T-helper 1 cell treated with Interleukin-12 subunit alpha and Interleukin-12 subunit beta and Interleukin-4 antibody, amounts not matched to agents 30 μg/mL and 1 μg/mL, for 36 hours (primary cell): ENCODE measurements at regions not wholly inside any gene's neighbourhood (a gene's known extent, or its start where the extent isn't known, plus 50 kb on each side); places are given as distances from the start of the nearest gene placed in this dataset.
"Not testable (repeated sequence)": the region's sequence is repeated elsewhere in the genome, so short reads cannot be mapped to it uniquely, and the experiment has no call there.

Experiments
- H3K27ac Mint-ChIP-seq: one replicate; pipeline ENCODE4 v1.8.0; 2021; ENCODE audit warnings: mild to moderate bottlenecking, mixed read lengths
- H3K27me3 Mint-ChIP-seq: one replicate; pipeline ENCODE4 v1.8.0; 2021; ENCODE audit warnings: low read depth, mixed read lengths
- H3K36me3 Mint-ChIP-seq: one replicate; pipeline ENCODE4 v1.8.0; 2021; ENCODE audit warnings: low read depth, mixed read lengths
- H3K4me1 Mint-ChIP-seq: one replicate; pipeline ENCODE4 v1.8.0; 2021; ENCODE audit warnings: low read depth, mixed read lengths
- H3K4me3 Mint-ChIP-seq: one replicate; pipeline ENCODE4 v1.8.0; 2021; ENCODE audit warnings: mild to moderate bottlenecking, moderate library complexity, mixed read lengths
- H3K9me3 Mint-ChIP-seq: one replicate; pipeline ENCODE4 v1.8.0; 2021; ENCODE audit warnings: mixed read lengths

DNA sequence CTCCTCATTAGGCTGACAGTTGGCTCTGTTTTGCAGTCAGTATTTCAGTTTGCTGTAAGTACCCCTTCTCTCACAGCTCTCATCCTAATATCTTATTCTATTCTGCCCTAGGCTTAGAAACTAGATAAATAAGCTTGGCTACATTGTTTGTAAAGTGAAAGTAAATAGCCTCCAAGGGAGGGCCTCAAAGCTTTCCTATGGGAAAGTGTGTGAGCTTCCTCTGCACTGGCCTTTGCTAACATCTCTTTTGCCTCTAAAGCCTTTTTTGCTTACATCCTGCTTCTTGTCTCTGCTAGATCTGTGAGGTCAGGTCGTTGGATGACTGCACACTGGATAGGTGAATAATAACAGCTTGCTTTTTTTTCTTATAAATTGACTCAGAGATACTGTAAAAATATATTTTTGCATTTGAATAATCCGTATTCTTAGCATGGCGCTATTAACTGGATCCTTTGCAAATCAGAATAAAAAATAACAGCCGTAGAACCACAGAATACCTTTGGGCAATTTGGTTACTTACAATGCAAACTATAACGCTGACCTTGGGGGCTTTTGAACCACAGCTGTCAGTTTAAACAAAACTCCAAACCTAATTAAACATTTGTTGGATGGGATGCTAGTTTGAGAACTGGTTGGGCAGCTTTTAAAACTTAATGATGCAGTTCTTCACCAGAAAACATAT is 55.1 kb downstream of the TTC6 start:
- no peaks in the 10 kb centered on the region for H3K27me3 Mint-ChIP-seq
- H3K27ac Mint-ChIP-seq = no peak overlapping the region
- no peak overlapping the region for H3K4me3 Mint-ChIP-seq
- no peaks in the 10 kb centered on the region for H3K9me3 Mint-ChIP-seq
- H3K4me1 Mint-ChIP-seq = no peaks in the 10 kb centered on the region
- no peaks in the 10 kb centered on the region for H3K36me3 Mint-ChIP-seq

DNA sequence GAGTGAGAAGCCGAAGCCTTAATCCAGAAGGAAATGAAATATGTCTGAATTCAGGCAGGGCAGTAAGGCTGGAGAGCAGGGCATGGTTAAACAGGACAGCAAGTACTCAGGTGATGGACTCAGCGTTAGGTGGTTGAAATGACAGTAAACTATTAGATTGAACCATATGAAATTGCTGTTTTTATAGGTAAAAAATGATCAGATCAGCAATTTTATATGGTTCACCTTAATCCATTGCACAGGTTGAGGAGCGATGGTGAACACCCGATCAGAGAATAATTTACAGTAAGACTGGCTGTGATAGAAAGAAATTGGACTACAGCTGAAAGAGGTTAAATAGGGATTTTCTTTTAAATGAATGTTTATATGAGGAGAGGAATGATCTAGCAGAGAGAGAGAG is 56.6 kb downstream of the TTC6 start:
- H3K4me3 Mint-ChIP-seq = no peak overlapping the region
- no peaks in the 10 kb centered on the region for H3K36me3 Mint-ChIP-seq
- no peaks in the 10 kb centered on the region for H3K4me1 Mint-ChIP-seq
- no peak overlapping the region for H3K27ac Mint-ChIP-seq
- H3K27me3 Mint-ChIP-seq = no peaks in the 10 kb centered on the region
- H3K9me3 Mint-ChIP-seq = peaks cover 5% of the 10 kb centered on the region

DNA sequence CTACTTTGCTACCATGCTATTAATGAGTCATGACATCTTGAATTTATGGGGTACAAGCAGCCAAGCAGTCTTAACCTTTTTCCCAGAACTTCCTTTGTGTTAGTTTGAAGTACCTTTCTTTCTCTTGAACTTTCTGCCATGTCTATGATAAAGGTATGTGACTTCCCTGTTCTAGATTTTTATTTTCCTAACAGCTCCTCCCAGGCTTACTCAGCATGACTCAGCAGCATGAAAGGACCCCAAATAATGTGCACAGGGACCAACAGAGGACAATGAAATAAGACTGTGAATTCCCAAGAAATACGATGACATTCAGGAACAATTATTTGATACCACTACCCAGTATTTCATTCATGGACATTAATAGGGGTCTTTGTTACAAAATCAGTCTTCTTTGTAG is 60.0 kb downstream of the TTC6 start:
- H3K9me3 Mint-ChIP-seq = peaks cover 6% of the 10 kb centered on the region
- H3K4me1 Mint-ChIP-seq = no peaks in the 10 kb centered on the region
- no peaks in the 10 kb centered on the region for H3K36me3 Mint-ChIP-seq
- no peak overlapping the region for H3K4me3 Mint-ChIP-seq
- no peak overlapping the region for H3K27ac Mint-ChIP-seq
- no peaks in the 10 kb centered on the region for H3K27me3 Mint-ChIP-seq

DNA sequence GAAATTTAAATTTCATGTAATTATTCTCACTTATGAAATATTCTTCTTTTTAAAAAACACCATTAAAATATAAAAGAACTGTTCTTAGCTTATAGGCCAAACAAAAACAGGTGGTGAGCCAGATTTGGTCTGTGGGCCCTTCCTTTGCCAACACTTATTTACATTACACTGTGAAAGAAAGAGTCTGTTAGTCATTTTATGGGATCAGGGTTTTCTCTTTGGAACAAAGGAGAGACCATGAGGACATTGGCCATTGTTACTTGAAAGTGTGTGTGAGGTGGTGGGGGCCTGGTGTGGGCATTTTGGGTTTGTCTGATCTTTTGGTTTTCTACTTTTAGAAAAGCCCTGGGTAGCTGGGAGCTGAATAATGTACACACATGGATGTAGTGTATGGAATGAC is 62.7 kb downstream of the TTC6 start:
- H3K27ac Mint-ChIP-seq = no peak overlapping the region
- H3K4me3 Mint-ChIP-seq = no peak overlapping the region
- peaks cover 13% of the 10 kb centered on the region for H3K9me3 Mint-ChIP-seq
- no peaks in the 10 kb centered on the region for H3K27me3 Mint-ChIP-seq
- no peaks in the 10 kb centered on the region for H3K36me3 Mint-ChIP-seq
- H3K4me1 Mint-ChIP-seq = no peaks in the 10 kb centered on the region

DNA sequence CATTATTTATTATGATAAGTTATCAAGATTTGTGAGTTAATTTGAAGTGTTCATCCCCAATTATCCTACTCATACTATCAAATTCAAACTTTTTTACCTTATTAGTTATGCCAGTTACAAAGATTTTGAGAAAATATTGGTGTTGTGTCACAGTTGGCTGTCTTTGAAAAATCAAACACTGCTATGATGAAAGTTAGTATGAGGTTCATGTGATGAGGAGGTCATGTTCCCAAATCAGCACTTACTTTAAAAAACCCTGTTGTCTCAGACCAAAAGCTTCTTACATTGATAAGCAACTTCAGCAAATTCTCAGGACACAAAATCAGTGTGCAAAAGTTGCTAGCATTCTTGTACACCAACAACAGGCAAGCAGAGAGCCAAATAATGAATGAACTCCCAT is 68.1 kb downstream of the TTC6 start:
- Mint-ChIP-seq H3K27ac (no peak overlapping the region), H3K27me3 (no peaks in the 10 kb centered on the region)

DNA sequence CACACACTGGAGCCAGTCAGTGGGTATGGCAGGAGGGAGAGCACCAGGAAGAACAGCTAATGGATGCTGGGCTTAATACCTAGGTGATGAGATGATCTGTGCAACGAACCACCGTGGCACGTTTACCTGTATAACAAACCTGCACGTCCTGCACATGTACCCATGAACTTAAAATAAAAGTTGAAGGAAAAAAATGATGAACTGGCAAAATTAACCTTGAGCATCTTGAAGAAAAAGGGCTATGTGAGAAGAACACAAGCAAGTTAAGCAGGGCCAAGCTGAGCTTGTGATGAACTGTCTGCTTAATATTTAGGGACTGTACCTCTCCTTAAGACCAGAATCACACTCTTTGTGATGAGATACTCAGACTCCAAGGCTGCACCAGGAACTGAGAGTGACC is 70.0 kb downstream of the TTC6 start:
- H3K27me3 Mint-ChIP-seq = no peaks in the 10 kb centered on the region
- no peaks in the 10 kb centered on the region for H3K4me1 Mint-ChIP-seq
- H3K9me3 Mint-ChIP-seq = peaks cover 7% of the 10 kb centered on the region
- H3K27ac Mint-ChIP-seq = no peak overlapping the region
- no peaks in the 10 kb centered on the region for H3K36me3 Mint-ChIP-seq
- H3K4me3 Mint-ChIP-seq = no peak overlapping the region

More for the DNA sequence above, 68.1 kb downstream of the TTC6 start:
- Mint-ChIP-seq H3K4me3 (no peak overlapping the region), H3K4me1 (no peaks in the 10 kb centered on the region), H3K36me3 (no peaks in the 10 kb centered on the region), H3K9me3 (peaks cover 9% of the 10 kb centered on the region)

DNA sequence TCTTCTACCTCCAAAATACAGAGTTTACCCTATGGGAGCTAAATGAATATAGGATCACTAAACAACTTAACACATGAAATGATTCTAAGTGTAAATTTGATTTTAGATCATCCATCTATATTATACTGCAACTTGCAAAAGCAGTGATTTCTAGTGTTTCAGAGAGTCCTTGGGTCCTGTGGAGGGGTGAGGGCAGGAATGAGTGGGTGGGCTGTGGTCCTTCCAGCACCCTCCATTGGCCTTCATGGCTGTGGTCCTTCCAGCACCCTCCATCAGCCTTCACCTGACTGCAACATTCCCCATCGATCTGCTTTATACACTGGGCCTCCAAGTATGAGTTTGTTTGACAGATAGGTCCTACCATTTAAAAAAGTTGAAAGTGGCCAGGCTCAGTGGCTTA is 70.5 kb downstream of the TTC6 start:
- H3K4me1 Mint-ChIP-seq = no peaks in the 10 kb centered on the region
- no peak overlapping the region for H3K4me3 Mint-ChIP-seq
- H3K27ac Mint-ChIP-seq = no peak overlapping the region
- peaks cover 3% of the 10 kb centered on the region for H3K9me3 Mint-ChIP-seq
- no peaks in the 10 kb centered on the region for H3K36me3 Mint-ChIP-seq
- no peaks in the 10 kb centered on the region for H3K27me3 Mint-ChIP-seq

- H3K4me1 Mint-ChIP-seq = no peaks in the 10 kb centered on the region
- H3K36me3 Mint-ChIP-seq = no peaks in the 10 kb centered on the region
- no peak overlapping the region for H3K27ac Mint-ChIP-seq
- H3K4me3 Mint-ChIP-seq = no peak overlapping the region
- no peaks in the 10 kb centered on the region for H3K27me3 Mint-ChIP-seq
- H3K9me3 Mint-ChIP-seq = no peaks in the 10 kb centered on the region
Observed at GRCh38 chr14:37668646-37669045, 73.2 kb downstream of the TTC6 start.

DNA sequence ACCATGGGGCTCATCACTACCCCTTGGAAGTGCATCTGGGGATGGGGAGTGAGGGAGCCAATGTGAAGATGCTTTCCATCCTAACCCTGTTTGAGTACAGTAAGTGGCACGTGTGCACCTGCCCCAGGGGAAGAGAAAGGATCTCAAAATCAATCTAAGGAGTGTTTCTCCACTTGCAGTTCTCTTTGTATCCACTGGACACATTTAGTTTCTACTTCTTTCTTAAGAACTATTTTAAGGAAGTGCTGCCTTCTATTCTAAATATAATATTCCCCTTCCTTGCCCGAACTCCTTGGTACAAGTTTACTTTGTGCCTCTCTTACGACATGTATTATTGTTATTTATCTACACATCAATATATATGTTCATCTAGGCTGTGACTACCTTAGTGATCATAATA is 73.8 kb downstream of the TTC6 start:
- Mint-ChIP-seq H3K4me3 (no peak overlapping the region), H3K9me3 (no peaks in the 10 kb centered on the region), H3K4me1 (no peaks in the 10 kb centered on the region), H3K36me3 (no peaks in the 10 kb centered on the region), H3K27ac (no peak overlapping the region), H3K27me3 (no peaks in the 10 kb centered on the region)

GRCh38 chr14:37673439-37673838 is 78.0 kb downstream of the TTC6 start:
- Mint-ChIP-seq H3K4me1 (no peaks in the 10 kb centered on the region), H3K36me3 (no peaks in the 10 kb centered on the region), H3K27me3 (no peaks in the 10 kb centered on the region), H3K4me3 (no peak overlapping the region), H3K9me3 (no peaks in the 10 kb centered on the region), H3K27ac (no peak overlapping the region)

GRCh38 chr14:37678916-37679315 is 83.5 kb downstream of the TTC6 start:
- Mint-ChIP-seq H3K4me3 (no peak overlapping the region), H3K9me3 (no peaks in the 10 kb centered on the region), H3K4me1 (no peaks in the 10 kb centered on the region), H3K36me3 (no peaks in the 10 kb centered on the region), H3K27me3 (no peaks in the 10 kb centered on the region), H3K27ac (no peak overlapping the region)

DNA sequence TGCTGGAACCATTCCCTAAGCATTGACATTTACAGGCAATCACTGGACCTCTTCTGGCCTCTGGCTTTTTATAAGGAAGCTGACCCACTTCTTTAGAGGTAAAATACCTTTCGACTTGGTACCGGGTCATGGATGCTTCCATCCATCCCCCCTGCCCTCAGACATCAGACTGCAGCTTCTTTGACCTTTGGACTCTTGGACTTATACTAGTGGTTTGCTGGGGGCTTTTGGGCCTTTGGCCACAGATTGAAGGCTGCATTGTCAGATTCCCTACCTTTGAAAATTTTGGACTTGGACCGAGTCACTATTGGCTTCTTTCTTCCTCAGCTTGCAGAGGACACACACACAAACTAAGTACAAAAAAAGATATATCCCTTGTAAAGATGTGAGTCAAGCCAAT is 86.1 kb downstream of the TTC6 start:
- H3K4me3 Mint-ChIP-seq = no peak overlapping the region
- no peaks in the 10 kb centered on the region for H3K36me3 Mint-ChIP-seq
- no peak overlapping the region for H3K27ac Mint-ChIP-seq
- no peaks in the 10 kb centered on the region for H3K4me1 Mint-ChIP-seq
- no peaks in the 10 kb centered on the region for H3K27me3 Mint-ChIP-seq
- no peaks in the 10 kb centered on the region for H3K9me3 Mint-ChIP-seq

GRCh38 chr14:37692680-37693079 is 97.3 kb downstream of the TTC6 start:
- H3K27ac Mint-ChIP-seq, H3K36me3 Mint-ChIP-seq, H3K4me1 Mint-ChIP-seq, H3K4me3 Mint-ChIP-seq, H3K27me3 Mint-ChIP-seq: not testable (repeated sequence)
- H3K9me3 Mint-ChIP-seq = peaks cover 34% of the 10 kb centered on the region

- not testable (repeated sequence) for H3K27me3 Mint-ChIP-seq, H3K27ac Mint-ChIP-seq, H3K36me3 Mint-ChIP-seq, H3K4me3 Mint-ChIP-seq, H3K4me1 Mint-ChIP-seq
- peaks cover 31% of the 10 kb centered on the region for H3K9me3 Mint-ChIP-seq
Observed at GRCh38 chr14:37693420-37693819, 98.0 kb downstream of the TTC6 start.

- no peaks in the 10 kb centered on the region for H3K36me3 Mint-ChIP-seq
- H3K27me3 Mint-ChIP-seq = no peaks in the 10 kb centered on the region
- H3K27ac Mint-ChIP-seq = no peak overlapping the region
- H3K4me1 Mint-ChIP-seq = no peaks in the 10 kb centered on the region
- H3K4me3 Mint-ChIP-seq = no peak overlapping the region
- peaks cover 23% of the 10 kb centered on the region for H3K9me3 Mint-ChIP-seq
Observed at GRCh38 chr14:37695866-37696265, 100.4 kb downstream of the TTC6 start.
